Neural progenitor cell (in vitro differentiated cells): ENCODE measurements at regions not wholly inside any gene's neighbourhood (a gene's known extent, or its start where the extent isn't known, plus 50 kb on each side); places are given as distances from the start of the nearest gene placed in this dataset.

Experiments used
- EZH2 ChIP-seq: fragments of 200-600 bp; sonication (generic); IDR thresholded peaks from 2 replicates; pipeline ENCODE4 v1.6.1; 2017; ENCODE audit warnings: antibody characterized with exemption, mild to moderate bottlenecking, moderate library complexity
- EZH2phosphoT487 ChIP-seq: fragments of 200-600 bp; sonication (generic); IDR thresholded peaks from 2 replicates; pipeline ENCODE4 v1.6.1; 2017; ENCODE audit warnings: antibody characterized with exemption
- TF ChIP-seq, protein P1 (sequence below): fragments of 200-600 bp; sonication (generic); IDR thresholded peaks from 2 replicates; pipeline ENCODE4 v1.5.1; 2017; ENCODE audit warnings: antibody characterized with exemption, mild to moderate bottlenecking

DNA sequence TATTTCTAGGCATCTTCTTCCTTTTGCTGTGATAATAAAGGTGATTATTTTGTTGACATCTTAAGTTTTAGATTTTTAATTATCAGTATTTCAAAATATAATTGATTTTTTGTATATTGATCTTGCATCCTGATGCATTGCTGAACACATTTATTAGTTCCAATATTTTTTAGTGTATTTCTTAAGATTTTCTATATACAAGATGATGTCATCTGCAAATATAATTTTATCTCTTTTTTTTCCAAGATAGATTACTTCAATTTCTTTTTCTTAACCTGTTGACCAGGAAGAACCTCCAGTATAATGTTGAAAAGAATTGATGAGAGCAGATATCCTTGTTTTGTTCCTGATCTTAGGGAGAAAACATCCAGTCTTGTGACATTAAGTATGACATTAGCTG lies 54.8 kb upstream of the LRRN2 start:
- TF ChIP-seq, protein P1, sequence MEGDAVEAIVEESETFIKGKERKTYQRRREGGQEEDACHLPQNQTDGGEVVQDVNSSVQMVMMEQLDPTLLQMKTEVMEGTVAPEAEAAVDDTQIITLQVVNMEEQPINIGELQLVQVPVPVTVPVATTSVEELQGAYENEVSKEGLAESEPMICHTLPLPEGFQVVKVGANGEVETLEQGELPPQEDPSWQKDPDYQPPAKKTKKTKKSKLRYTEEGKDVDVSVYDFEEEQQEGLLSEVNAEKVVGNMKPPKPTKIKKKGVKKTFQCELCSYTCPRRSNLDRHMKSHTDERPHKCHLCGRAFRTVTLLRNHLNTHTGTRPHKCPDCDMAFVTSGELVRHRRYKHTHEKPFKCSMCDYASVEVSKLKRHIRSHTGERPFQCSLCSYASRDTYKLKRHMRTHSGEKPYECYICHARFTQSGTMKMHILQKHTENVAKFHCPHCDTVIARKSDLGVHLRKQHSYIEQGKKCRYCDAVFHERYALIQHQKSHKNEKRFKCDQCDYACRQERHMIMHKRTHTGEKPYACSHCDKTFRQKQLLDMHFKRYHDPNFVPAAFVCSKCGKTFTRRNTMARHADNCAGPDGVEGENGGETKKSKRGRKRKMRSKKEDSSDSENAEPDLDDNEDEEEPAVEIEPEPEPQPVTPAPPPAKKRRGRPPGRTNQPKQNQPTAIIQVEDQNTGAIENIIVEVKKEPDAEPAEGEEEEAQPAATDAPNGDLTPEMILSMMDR: no peak
- no peak for TF ChIP-seq EZH2phosphoT487
- no peak for TF ChIP-seq EZH2
